HUES48 (cell line): ENCODE measurements at regions not wholly inside any gene's neighbourhood (a gene's known extent, or its start where the extent isn't known, plus 50 kb on each side); places are given as distances from the start of the nearest gene placed in this dataset.

Source experiments
- H3K27ac ChIP-seq: one replicate; pipeline ENCODE4 v1.7.0; 2013; ENCODE audit warnings: low read depth, low read length, inconsistent platforms
- H3K27me3 ChIP-seq: 2 replicates; pipeline ENCODE4 v1.6.1; 2013; ENCODE audit warnings: mild to moderate bottlenecking, low read length; ENCODE audit not compliant: control insufficient read depth, insufficient read depth
- H3K36me3 ChIP-seq: 2 replicates; pipeline ENCODE4 v1.6.1; 2013; ENCODE audit warnings: low read length; ENCODE audit not compliant: control insufficient read depth, insufficient read depth
- H3K4me1 ChIP-seq: 2 replicates; pipeline ENCODE4 v1.6.1; 2013; ENCODE audit warnings: mild to moderate bottlenecking, low read length; ENCODE audit not compliant: control insufficient read depth, insufficient read depth
- H3K4me3 ChIP-seq: 2 replicates; pipeline ENCODE4 v1.5.1; 2013; ENCODE audit warnings: mild to moderate bottlenecking, low read depth, low read length
- H3K9ac ChIP-seq: 2 replicates; pipeline ENCODE4 v1.6.1; 2013; ENCODE audit warnings: mild to moderate bottlenecking, low read depth, low read length, moderate library complexity
- H3K9me3 ChIP-seq: 2 replicates; pipeline ENCODE4 v1.6.1; 2013; ENCODE audit warnings: low read length; ENCODE audit not compliant: control insufficient read depth, insufficient read depth

DNA sequence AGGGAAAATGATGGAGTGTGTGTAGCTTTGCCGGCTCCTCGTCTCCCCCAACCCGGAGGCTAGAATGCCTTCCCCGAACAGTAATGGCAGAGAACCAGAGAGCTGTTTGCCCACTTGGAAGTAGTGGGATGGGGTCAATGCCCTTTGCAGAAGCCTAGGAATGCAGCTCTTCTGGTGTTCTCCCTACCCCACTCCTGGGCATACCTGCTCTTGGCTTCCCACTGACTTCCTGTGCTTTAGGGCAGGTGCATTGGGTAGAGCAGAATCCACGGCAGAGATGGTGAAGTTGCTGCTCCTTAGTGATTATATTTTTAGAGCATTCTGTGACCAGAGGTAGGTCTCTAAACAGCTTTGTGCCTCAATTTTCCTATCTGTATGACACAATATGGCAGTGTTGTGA is 134.6 kb downstream of the BOD1 start:
- no peak overlapping the region for H3K9ac ChIP-seq
- H3K36me3 ChIP-seq = no peaks in the 10 kb centered on the region
- no peaks in the 10 kb centered on the region for H3K9me3 ChIP-seq
- no peaks in the 10 kb centered on the region for H3K27me3 ChIP-seq
- no peaks in the 10 kb centered on the region for H3K4me1 ChIP-seq
- H3K27ac ChIP-seq = no peak overlapping the region
- no peak overlapping the region for H3K4me3 ChIP-seq

- H3K9ac ChIP-seq = no peak overlapping the region
- H3K4me1 ChIP-seq = no peaks in the 10 kb centered on the region
- H3K36me3 ChIP-seq = no peaks in the 10 kb centered on the region
- no peaks in the 10 kb centered on the region for H3K9me3 ChIP-seq
- H3K27ac ChIP-seq = no peak overlapping the region
- H3K27me3 ChIP-seq = peaks cover 3% of the 10 kb centered on the region; the same call in 1 of the 2 replicates
- no peak overlapping the region for H3K4me3 ChIP-seq
Observed at GRCh38 chr5:173480896-173481295, 135.6 kb downstream of the BOD1 start.

- no peaks in the 10 kb centered on the region for H3K36me3 ChIP-seq
- H3K4me1 ChIP-seq = no peaks in the 10 kb centered on the region
- no peak overlapping the region for H3K4me3 ChIP-seq
- H3K9ac ChIP-seq = no peak overlapping the region
- peaks cover 3% of the 10 kb centered on the region; the same call in 1 of the 2 replicates for H3K27me3 ChIP-seq
- no peaks in the 10 kb centered on the region for H3K9me3 ChIP-seq
- no peak overlapping the region for H3K27ac ChIP-seq
Observed at GRCh38 chr5:173479711-173480110, 136.7 kb downstream of the BOD1 start.

DNA sequence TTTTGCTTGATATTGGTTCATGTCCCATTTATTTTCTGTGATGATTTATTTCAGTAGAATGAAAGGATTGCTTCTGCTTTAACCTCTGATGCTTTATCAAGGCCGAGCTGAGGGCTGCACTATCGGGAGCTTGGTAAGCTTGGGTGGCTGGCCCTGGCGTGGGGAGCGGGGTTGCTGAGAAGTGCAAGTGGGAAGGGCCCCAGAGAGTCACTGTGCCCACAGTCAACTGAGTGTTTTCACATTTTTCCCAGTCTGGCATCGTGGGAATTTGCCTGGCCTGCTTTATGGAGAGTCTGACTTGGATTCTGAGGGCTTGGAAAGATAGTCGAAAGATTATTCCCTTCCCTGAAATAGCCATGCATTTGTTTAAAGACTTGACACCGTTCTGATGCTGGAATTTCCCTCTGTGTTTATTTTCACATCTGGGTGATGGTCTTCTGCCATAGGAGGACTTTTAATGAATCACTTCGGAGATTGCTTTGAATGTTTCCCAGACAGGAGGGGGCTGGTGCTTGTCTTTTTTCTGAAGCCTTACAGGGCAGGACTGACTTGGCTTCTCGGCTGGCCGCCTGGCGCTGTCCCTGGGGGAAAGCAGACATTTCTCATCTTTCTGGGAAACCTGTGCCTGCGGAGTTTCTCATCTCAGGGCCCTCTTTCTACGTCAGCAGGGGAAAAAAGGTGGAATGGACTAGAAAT is 139.0 kb downstream of the BOD1 start:
- Histone ChIP-seq H3K27me3 (peaks cover 3% of the 10 kb centered on the region; the same call in 1 of the 2 replicates), H3K9ac (no peak overlapping the region), H3K9me3 (no peaks in the 10 kb centered on the region), H3K4me3 (no peak overlapping the region), H3K27ac (no peak overlapping the region), H3K36me3 (no peaks in the 10 kb centered on the region), H3K4me1 (no peaks in the 10 kb centered on the region)

GRCh38 chr5:173475780-173476179 is 140.7 kb downstream of the BOD1 start:
- H3K36me3 ChIP-seq = no peaks in the 10 kb centered on the region

DNA sequence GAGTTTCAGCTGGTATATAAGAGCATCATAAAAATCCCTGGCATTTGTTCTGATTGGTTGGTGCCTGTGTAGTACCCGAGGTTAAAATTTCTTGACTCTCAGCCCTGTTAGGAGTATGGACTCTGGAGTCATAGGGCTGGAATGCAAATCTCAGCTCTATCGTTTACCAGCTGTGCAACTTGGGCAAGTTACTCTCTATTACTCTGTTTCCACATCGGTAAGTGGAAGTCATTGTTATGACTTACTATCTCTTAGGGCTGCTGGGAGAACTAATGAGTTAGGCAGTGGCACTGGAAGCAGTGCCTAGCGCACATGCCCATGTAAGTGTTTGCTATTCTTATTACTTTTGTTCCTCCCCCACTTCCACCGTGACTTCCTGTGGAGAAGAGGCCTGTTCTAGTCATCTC is 141.6 kb downstream of the BOD1 start:
- H3K27ac ChIP-seq = no peak overlapping the region
- peaks cover 3% of the 10 kb centered on the region; the same call in 1 of the 2 replicates for H3K27me3 ChIP-seq
- no peaks in the 10 kb centered on the region for H3K4me1 ChIP-seq
- no peaks in the 10 kb centered on the region for H3K36me3 ChIP-seq
- H3K9ac ChIP-seq = no peak overlapping the region
- H3K9me3 ChIP-seq = no peaks in the 10 kb centered on the region
- H3K4me3 ChIP-seq = no peak overlapping the region

More at GRCh38 chr5:173475780-173476179, 140.7 kb downstream of the BOD1 start:
- Histone ChIP-seq H3K9ac (no peak overlapping the region), H3K27ac (no peak overlapping the region), H3K4me1 (no peaks in the 10 kb centered on the region), H3K9me3 (no peaks in the 10 kb centered on the region), H3K4me3 (no peak overlapping the region), H3K27me3 (peaks cover 3% of the 10 kb centered on the region; the same call in 1 of the 2 replicates)

GRCh38 chr5:173473288-173473687 is 143.2 kb downstream of the BOD1 start:
- no peaks in the 10 kb centered on the region for H3K4me1 ChIP-seq
- H3K9me3 ChIP-seq = no peaks in the 10 kb centered on the region
- H3K36me3 ChIP-seq = no peaks in the 10 kb centered on the region
- no peak overlapping the region for H3K4me3 ChIP-seq
- peaks cover 3% of the 10 kb centered on the region; the same call in 1 of the 2 replicates for H3K27me3 ChIP-seq
- no peak overlapping the region for H3K9ac ChIP-seq
- H3K27ac ChIP-seq = no peak overlapping the region

- Histone ChIP-seq H3K9ac (no peak overlapping the region), H3K27me3 (peaks cover 3% of the 10 kb centered on the region; the same call in 1 of the 2 replicates), H3K4me3 (no peak overlapping the region), H3K9me3 (no peaks in the 10 kb centered on the region), H3K4me1 (no peaks in the 10 kb centered on the region), H3K36me3 (no peaks in the 10 kb centered on the region), H3K27ac (no peak overlapping the region)
Observed at GRCh38 chr5:173472784-173473278, 143.6 kb downstream of the BOD1 start.

DNA sequence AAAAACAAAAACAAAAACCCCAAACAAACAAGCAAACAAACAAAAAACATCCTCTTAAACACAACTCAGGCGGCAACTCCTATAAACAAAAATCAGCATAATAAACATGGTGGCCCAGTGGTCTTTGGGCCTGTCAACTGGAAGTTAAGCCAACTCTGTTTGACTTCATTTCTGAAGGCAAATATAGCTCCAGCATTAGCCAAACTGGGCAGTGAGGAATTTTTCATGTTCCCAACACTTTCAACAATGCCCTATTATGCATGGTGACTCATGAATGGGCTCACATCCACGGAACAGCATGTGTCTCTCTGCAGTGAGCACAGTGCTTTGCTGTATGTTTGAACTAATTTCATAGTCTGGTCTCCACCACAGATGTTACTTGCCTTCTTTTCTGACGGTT is 143.9 kb upstream of the STC2 start:
- no peak overlapping the region for H3K27ac ChIP-seq
- H3K27me3 ChIP-seq = peaks cover 3% of the 10 kb centered on the region; the same call in 1 of the 2 replicates
- H3K4me3 ChIP-seq = no peak overlapping the region
- no peaks in the 10 kb centered on the region for H3K36me3 ChIP-seq
- no peak overlapping the region for H3K9ac ChIP-seq
- H3K9me3 ChIP-seq = no peaks in the 10 kb centered on the region
- H3K4me1 ChIP-seq = no peaks in the 10 kb centered on the region

- Histone ChIP-seq H3K4me3 (no peak overlapping the region), H3K36me3 (no peaks in the 10 kb centered on the region), H3K9me3 (peaks cover 14% of the 10 kb centered on the region; the same call in 1 of the 2 replicates), H3K27me3 (no peaks in the 10 kb centered on the region), H3K4me1 (no peaks in the 10 kb centered on the region), H3K27ac (no peak overlapping the region), H3K9ac (no peak overlapping the region)
Observed at GRCh38 chr5:173468821-173469251, 140.6 kb upstream of the STC2 start.

- Histone ChIP-seq H3K27ac (no peak overlapping the region), H3K9me3 (peaks cover 14% of the 10 kb centered on the region; the same call in 1 of the 2 replicates), H3K9ac (no peak overlapping the region), H3K4me3 (no peak overlapping the region), H3K36me3 (no peaks in the 10 kb centered on the region), H3K4me1 (no peaks in the 10 kb centered on the region), H3K27me3 (no peaks in the 10 kb centered on the region)
Observed at GRCh38 chr5:173466227-173466626, 138.0 kb upstream of the STC2 start.
